NCI-H1694 treated with DMSO at 0.1 percent for 48 hours (cell line): ENCODE measurements at regions not wholly inside any gene's neighbourhood (a gene's known extent, or its start where the extent isn't known, plus 50 kb on each side); places are given as distances from the start of the nearest gene placed in this dataset.

ENCODE experiments used
- DNase-seq: peaks from one replicate; lab custom pipeline; 2025; lab: John Stamatoyannopoulos, UW

DNA sequence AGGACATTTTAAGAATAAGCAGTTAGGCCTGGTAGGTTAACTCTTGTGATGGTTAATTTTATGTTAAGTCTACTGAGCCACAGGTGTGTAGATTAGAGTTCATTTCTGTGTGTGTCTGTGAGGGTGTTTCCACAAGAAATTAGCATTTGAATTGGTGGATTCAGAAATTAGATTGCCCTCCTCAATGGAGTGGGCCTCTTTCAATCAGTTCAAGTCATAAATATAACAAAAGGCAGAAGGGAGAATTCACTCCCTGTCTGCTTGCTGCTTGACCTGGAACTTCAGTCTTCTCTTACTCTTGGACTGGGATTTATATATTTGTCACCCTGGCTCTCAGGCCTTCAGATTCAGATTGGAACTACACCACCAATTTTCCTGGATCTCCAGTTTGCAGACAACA, 55.3 kb upstream of the POM121L12 start:
- DNase-seq: no peak

DNA sequence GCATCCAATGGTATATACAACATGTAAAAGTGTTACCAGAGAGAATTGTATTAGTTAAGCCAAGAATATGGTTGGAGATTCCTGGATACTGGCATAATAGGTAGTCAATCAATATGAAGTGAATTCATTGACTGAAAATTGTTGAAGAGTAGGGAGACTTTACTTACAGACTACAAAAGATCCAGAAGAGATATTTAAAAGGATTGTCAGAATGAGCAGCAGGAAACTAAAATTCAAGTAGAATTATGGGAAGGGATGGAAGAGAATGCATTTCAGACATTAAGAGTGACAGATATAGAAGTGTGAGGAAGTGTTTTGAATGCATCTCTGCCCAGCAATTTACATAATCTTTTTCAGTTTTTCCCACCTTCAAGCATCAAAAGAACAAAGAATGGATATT, 62.3 kb upstream of the POM121L12 start:
- DNase-seq: no peak

DNA sequence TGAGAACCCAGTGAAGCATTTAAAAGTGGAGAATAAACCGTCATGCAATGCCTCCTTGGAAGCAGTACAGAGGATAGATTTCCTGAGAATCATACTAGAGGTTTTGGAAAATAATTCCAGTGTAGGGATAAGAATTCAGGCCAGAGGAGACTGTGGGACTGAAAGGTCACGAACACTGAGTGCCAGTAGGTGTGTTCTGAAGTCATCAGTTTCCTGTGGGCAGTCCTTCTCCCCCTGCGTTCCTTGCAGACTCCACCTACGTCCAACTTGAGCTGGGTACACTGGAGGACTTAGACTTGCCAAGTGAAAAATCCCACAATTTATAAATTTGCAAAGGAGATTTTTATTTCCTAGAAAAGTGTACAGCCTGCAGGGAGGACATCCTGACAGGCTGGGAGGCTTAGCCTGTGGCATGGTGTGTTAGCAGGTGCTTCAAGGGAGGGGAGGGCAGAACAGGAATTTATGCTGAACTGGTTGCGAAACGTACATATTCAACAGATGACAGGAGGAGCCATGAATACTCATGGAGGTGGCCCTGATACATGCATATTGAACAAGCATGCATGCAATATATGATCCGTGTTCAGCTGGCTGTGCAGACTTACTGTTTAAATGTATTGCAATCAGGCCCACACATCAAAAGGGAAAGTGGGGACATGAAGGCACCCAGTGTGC, 72.9 kb upstream of the POM121L12 start:
- no peak for DNase-seq

DNA sequence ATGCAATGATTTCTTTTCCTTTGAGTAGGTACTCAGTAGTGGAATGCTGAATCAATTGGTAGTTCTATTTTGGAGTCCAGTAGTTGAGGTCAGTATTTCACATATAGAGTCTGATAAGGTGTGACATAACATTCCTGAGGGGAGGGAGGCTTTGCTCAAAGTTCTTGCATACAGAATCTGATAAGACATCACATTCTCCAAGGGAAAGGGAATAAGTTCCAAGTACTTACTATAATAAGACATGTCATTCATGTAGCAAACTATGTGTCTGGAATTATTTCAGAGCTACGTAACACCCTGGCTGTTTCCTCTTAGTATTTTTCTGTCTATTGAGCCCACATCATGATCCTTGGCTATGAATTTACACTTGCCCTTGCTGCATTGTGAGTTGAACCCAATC, 74.3 kb upstream of the POM121L12 start:
- no peak for DNase-seq

DNA sequence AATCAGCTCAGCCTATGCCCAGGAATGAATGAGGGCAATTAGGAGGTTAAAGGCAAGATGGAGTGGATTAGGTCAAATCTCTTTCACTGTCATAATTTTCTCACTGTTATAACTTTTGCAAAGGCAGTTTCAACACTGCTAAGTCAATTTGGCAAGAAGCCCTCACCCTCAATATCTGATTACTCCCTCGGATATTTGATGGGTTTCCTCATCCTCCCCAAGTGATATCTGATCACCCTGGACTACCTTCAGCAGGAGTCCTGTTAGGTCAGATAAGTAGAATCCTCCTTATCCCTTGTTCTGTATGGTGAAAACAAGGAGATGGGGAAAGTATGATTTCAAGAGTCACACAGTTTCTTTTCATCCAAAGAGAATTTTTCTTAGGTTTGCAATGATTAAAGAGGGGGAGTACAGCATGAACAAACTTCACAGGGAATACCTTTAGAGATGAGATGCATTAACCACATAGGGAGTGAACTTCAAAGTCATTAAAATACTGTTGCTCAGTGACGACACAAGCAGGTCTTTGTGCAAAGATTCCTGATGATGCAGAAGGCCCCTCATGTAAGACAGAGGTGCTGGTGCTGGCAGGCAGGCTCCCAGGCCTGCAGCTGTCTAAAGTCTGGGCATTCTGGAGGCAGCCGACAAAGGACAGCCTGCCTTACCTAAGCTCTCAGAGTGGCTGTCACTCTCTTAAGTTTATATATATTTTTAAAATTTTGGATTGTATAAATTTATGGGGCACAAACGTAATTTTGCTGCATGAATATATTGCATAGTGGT, 75.4 kb upstream of the POM121L12 start:
- DNase-seq: no peak

DNA sequence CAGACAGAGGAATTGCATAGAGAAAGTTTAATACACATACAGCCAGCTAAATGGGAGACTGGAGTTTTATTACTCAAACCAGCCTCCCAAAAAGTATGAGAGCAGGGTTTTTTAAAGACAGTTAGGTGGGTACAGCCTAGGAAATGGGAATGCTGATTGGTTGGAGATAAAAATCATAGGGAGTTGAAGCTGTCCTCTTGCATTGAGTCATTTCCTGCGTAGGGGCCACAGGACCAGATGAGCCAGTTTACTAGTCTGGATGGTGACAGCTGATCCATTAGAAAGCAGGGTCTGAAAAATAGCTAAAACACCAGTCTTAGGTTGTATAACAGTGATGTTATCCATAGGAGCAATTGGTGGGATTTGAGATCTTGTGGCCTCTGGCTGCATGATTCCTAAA, 76.1 kb upstream of the POM121L12 start:
- DNase-seq: no peak

DNA sequence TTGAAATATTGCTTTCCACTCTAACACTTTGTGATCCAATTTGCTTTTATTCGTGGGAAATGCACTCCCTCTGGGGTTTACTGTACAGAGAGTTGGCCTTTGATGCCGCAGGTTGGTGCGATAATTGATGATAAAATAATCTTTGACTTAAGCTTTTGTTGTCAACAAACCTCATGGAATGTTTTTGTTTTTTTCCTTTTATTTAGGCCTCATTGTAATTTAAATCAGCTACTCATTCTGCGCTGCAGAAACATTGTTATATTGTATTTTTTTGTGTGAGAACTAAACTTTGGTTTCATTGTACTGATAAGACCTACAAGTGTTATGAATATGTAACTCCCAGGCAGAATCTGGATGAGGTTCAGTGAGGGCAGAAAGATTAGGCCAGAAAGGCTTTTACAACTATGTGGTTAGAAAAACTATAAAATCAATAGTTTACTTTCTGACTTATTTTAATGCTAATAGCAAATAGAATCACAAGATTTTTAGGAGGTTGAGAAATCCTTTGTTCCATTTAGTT, 76.8 kb upstream of the POM121L12 start:
- no peak for DNase-seq

DNA sequence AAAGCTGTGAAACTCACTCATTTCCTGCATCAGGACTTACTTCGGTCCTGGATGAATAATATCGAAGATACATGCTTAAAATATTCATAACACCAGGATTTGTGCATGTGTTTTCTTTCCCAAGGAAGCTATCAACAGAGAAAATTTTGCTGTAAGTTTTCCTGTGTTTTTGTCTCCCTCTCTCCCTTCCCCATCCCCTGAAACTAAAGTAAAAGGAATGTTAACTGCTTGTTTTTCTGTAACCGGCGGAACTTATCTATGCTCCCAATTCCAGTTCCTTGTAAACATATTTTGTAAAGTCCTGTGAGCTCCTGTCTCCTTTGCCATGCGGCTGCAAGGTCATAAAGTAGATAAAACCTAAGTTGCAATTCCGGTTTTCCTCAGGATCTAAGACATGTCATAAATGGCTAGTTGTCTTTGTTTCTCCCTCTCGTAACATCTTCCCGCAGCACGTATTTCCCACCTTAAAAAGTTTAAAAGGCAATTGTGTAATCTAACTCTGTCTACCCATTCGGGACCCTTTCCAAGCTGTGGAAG, 79.0 kb upstream of the POM121L12 start:
- DNase-seq: no peak

DNA sequence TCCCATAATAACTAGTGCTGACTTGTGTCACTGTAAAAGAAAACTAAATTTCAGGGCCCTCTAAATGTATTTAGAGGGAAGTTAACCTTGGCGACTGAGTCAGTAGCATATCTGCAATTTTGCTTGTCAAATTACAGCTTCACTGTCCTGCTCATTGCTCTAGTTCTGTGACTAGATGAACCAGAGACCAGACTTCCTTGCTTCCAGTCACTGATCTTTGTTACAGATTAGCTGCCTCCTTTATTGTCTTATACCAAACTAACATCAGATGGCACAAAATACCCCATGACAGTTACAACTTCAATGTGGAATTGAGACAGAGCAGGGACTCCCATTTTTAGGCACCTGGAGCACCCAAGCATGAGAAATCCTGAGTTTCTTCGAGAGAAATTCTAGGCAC, 79.9 kb upstream of the POM121L12 start:
- DNase-seq: no peak

DNA sequence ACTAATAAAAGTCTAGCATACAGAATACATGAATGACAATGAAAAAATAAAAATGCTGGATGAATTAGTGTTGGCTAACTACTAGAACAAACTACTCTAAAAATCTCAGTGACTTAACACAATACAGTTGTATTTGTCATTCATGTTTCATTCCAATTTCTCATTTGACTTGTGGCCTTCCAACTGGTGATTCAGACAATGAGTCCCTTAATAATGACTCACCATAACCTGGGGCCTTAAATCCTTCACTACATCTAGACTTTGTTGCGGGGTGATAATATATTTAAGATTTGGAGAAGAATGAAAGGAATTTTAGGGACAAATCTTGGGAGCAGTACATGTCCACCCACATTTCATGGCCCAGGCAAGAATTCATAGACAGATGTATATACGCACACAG, 90.5 kb upstream of the POM121L12 start:
- DNase-seq: no peak

DNA sequence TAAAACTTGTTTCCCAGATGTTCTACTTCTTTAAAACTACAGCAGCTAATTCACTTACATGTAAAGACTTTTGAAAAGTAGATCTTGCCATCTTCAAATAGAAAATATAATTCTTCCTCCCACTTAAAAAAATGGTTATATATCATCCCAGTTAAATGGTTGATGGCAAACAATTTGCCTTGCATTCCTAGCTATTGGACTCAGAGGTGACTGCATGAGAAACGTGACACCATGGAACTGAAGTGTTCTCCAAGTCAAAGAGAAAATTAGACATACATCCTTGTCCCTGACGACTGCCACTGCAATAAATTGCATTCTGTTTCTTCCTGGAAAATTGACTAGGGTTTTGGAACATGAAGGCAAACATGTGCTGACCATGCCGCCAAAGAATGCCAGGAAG, 95.0 kb upstream of the POM121L12 start:
- no peak for DNase-seq

DNA sequence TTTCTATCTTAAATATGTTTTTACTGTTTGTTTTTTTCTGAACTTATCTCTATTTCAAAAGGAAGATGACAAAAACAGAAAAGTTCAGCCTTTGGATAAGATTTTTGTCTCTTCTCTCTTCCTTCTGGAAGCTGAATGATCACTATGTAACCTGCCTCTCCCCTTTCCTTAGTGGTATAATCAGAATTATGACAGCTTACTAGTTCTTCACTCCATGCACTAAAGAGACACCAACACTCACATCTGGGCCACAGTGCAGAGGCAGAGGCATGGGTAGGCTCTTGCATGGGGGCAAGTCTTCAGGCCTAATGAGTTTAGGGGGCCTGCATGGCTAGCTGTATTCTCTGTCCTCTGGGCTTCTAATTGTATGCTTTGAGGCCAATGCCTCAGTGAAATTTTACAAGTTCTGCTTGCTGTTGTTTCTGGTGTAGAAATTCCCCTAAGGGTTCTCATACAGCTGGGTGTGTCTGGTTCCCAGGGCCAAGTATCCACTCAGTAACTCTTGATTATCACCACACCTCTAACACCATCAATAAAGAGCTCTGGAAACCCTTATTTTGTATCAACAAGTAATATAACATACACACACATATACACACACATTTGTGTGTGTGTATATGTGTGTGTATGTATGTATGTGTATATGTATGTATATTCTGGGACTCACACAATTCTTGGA, 96.8 kb upstream of the POM121L12 start:
- DNase-seq: no peak

DNA sequence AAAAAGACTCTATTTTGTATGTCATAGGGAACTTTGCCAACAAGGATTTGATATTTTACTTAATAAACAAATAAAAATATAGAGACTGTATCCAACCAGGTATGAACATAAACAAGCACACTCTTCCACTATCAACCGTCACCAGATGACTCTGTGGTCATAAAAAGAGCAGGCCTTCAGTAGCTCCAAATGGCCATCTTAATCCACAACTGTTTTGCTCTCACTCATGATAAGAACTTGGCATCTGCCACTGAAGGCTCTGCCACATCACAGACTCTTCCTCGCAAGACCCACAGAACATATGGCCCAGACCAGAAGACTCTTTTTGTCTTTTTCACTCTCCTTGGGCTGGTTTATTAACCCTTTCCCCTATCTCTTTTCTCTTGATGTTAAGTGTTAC, 98.7 kb upstream of the POM121L12 start:
- no peak for DNase-seq

DNA sequence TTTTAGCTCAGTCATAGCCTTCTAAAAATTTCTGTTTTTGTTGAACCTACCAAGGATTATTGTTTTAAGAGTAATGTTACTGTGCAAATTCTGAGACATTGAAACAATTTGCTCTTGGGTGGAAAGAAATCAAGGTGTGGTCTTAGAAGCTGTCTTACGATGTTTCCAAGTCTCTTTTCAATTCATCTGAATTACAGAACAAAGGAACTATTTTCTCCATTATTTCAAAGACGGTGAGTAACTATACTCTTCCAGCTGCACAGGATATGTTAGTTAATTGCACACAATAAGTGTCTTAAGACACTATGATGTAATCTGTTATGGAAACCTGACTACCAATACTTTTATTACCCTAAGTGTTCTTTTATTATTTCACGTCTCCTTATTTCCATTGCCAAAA, 106.8 kb upstream of the POM121L12 start:
- no peak for DNase-seq

DNA sequence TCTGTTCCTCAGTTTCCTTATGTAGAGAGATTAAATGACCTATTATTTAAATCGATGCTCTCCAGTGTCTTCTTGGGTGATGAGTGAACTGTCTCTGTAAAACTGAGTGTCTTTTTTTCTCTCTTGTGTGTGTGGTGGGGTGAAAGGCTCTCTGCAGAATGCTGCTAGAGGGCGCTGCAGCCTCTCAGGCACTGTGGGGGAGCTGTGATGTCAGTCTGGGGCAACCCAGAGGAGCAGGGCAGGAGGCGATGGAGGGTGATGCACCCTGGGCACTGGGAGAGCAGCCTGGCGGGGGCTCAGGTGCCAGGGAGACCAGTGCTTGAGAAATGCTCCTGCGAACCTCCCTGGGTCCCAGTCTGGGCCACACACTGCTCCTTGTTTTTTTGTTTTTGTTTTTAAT, 110.1 kb upstream of the POM121L12 start:
- no peak for DNase-seq

DNA sequence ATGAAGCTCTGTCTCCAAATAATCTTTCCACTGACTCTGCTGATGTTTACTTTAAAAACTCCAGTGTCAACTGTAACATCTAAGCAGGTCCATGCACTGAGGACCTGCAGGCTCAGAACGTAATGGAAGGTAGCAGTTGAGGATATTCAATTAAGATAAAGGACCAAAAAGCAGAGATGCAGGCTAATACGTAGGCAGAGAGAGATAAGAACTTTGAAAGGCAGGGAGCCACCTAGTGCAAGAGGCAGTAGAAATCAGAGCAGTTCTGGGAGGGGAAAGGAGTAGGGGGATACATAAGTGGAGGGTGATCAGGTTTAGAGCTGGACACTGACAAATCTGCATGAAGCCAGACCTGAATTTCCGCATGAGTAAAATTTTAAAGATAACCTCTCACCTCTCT, 114.5 kb upstream of the POM121L12 start:
- DNase-seq: no peak

DNA sequence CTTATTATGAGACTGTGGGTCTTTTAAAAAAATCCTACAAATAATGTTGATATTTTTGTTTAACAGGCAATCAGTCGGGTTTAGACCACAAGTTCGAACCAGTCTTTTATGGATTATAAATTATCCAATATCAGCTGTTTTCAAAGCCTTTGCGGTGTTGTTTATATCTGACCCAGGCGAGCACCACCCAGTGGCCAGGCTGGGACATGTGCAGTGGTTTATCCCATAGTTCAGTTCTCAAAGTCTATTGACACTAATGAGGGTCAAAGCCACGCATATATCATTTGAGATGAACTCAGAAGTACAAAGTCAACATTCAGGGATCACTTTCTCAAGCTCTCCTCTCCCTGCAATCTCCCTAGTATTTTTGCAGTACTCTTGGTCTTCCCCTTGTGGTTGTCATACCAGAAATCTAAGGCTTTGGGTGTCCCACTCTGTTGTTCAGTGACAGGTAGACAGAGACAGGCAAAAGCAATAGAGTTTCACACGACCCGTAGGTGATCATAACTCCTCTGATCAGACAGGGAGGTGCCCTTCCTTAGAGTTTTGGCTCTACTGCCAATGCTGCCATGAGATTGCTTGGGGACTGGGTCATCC, 117.4 kb upstream of the POM121L12 start:
- no peak for DNase-seq

DNA sequence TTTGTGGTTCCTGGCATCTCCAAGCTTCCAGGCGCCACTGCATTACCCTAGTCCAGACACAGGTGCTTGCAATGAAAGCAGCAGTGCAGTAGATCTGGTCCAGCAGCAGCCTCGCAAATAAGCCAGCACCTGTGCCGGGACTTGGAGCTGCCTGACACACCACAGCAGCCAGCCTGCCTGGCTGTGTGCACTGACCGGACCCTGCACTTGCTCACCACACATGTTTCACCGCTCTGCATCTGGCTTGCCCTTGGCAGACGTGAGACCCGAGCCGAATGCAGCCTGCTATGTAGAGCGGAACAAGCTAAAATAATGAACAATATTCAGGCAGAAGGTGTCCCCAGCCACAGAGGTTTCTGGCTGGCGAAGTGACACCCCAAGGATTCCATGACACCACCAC, 123.6 kb upstream of the POM121L12 start:
- DNase-seq: no peak

DNA sequence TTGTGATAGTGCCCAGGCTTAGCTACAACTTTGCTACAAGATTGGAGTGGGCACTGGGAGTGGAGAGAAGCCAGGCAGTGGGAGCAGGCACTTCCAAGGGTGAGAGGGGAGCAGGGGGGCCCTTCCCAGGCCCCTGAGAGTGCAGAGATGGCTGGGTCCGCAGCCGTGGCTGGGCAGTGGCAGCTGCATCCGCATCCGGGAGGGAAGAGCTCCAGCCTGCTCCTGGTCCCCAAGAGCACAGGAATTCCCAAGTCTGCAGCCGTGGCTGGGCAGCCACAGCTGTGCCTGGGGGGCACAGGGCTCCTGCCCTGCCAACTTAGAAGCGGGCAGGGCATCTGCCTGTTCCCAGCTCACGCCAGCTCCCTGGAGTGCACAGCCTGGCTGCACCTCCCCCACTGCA, 124.1 kb upstream of the POM121L12 start:
- no peak for DNase-seq

DNA sequence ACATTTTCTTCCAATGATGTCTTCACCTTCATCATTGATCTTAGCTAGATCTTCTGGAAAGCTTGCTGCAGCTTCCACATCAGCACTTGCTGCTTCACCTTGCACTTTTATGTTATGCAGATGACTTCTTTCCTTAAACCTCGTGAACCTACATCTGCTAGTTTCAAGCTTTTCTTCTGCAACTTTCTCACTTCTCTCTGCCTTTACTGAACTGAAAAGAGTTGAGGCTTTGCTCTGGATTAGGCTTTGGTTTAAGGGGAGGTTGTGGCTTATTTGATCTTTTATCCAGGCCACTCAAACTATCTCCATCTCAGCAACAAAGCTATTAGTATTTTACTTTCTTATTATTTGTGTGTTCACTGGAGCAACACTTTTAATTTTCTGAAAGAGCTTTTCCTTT, 125.5 kb upstream of the POM121L12 start:
- DNase-seq: no peak

DNA sequence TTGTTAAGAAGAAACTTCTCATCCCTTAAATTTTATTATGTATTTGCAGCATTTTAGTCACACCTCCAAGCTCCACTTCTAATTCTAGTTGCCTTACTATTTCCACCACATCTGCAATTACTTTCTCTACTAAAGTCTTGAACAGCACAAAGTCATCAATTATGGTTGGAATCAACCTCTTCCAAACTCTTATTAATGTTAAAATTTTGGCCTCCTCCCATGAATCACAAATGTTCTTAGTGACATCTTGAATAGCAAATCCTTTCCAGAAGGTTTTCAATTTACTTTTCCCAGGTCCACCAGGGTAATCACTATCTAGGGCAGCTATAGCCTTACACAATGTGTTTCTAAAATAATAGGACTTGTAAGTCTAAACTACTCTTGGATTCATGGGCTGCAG, 126.3 kb upstream of the POM121L12 start:
- DNase-seq: no peak

DNA sequence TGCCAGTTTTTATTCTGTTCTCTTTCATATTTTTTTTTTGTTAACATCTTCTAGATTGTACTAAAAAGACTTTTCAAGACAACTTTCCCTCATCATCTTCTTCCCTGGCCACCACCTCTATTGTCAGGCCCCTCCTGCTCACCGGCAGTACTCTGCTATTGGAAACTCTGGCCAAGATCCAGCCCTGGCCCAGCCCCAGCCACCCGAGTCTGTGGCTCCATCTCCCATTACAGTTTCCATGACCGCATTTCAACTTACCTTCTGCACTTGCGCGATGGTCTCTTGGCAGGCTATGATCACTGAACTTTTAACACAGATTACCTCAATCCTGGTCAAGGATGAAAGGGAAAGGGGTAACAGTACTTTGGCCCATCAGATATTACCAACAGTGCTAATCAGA, 137.7 kb upstream of the POM121L12 start:
- DNase-seq: no peak
